Anterior cingulate cortex (tissue), 58 donors: ENCODE measurements at regions not wholly inside any gene's neighbourhood (a gene's known extent, or its start where the extent isn't known, plus 50 kb on each side); places are given as distances from the start of the nearest gene placed in this dataset.

ENCODE experiments used
- DNase-seq, 58 donors: peaks; one replicate each; lab custom pipeline; 2025; lab: John Stamatoyannopoulos, UW

DNA sequence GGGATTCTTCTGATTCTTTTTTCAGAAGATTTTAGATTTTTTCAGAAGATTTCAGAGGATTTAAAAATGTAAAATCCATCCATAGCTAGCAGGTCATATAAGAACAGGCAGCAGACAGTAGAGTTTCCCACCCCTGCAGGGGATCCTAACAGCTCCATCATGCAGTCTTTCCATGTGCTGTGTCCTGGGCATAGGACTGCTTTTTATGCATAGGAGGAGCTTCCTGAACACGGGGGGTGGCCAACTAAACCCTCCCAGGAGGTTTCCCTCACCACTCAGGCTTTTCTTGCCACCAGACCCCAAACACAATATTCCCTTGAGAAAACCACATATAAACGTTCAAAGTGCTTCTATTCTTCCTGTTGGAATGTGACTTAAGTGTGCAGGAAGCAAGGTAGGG, 90.1 kb upstream of the TNR start:
- no peak for DNase-seq

GRCh38 chr1:175830500-175830899, 87.1 kb upstream of the TNR start:
- peak in 1 of 58 donors; percentile 1 for DNase-seq

GRCh38 chr1:175829845-175830244, 86.5 kb upstream of the TNR start:
- DNase-seq: no peak

- no peak for DNase-seq
These were observed 83.3 kb upstream of the TNR start for GRCh38 chr1:175826705-175827104.

DNA sequence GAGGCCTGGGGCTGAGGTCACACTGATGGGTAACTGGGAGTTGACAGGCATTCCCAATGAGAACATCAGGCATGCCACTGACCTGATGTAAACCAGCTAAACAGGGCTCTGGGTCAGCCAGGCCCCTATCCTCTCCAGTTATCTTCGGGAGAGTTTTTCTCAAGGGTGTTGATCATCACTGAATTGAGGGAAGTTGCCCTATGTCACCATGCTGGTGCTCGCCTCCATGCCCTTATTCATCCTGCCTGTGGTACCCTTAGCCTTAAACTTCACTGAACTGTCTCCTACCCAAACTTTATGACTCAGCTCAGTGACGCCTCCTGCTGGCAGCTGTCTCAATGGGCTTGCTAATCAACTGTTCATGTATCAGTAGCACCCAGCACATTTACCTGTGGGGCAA, 80.7 kb upstream of the TNR start:
- no peak for DNase-seq

- no peak for DNase-seq
These were observed 80.0 kb upstream of the TNR start for GRCh38 chr1:175823406-175823805.

GRCh38 chr1:175822580-175822979, 79.2 kb upstream of the TNR start:
- no peak for DNase-seq

DNA sequence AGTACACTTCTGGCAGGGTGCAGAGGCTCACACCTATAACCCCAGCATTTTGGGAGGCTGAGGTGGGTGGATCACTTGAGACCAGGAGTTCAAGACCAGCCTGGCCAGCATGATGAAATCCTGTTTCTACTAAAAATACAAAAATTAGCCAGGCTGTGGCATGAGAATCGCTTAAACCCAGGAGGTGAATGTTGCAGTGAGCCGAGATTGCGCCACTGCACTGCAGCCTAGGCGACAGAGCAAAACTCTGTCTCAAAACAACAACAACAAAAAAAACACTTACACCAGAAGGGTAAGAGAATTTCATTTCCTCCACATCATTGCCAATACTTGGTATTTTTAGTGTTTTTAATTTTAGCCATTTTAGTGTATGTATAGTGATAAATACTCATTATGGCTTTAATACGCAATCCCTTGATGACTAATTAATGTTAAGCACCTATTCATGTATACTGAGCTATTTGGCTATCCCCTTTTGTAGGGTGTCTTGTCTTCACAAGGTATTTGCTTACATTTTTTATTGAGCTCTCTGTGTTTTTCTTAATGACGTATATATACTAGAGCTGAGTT, 77.1 kb upstream of the TNR start:
- DNase-seq: no peak

DNA sequence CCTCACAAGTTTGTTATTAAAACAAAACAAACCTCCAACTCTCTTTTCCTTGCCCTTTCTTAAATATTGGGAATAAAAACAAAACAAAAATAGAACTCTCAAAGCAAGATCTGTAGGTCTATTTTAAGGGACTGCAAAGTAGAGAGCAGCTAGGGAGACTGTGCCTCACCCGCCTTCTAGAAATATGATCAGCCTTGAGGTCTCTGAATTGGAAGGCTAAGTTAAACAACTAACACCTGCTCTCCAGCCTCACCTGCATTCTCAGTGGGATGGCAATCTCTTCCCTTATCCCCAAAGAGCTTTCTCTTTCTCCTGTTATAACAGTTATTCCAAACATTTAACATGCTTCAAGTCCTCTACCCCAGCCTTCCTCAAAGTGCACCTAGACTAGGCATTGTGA, 75.5 kb upstream of the TNR start:
- no peak for DNase-seq

DNA sequence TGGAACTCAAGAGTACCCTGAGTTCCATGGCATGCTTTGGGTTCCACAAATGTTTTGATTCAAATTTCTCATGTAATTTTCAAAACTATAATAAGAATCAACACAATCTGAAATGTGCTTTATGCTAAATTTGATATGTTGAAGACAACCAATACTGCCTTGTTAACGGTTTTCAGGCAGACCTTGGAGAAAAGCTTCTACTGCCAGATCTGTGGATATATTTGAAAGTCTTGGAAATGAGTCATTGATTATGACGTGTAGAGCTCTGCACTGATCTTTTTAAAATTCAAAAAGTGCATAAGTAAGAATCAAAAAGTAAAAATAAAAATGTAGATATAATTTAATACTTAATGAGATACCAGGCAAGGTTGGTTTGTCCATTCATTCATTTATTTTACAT, 74.0 kb upstream of the TNR start:
- no peak for DNase-seq

GRCh38 chr1:175814885-175815284, 71.5 kb upstream of the TNR start:
- DNase-seq: no peak

DNA sequence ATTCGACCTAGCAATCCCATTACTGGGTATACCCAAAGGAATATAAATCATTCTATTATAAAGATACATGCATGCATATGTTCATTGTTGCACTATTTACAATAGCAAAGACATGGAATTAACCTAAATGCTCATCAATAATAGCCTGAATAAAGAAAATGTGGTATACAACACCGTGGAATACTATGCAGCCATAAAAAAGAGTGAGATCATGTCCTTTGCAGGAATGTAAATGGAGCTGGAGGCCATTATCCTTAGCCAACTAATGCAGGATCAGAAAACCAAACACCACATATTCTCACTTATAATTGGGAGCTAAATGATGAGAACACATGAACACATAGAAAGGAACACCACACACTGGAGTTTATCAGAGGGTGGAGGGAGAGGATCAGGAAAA, 69.5 kb upstream of the TNR start:
- no peak for DNase-seq

- no peak for DNase-seq
These were observed 66.9 kb upstream of the TNR start for GRCh38 chr1:175810305-175810704.

DNA sequence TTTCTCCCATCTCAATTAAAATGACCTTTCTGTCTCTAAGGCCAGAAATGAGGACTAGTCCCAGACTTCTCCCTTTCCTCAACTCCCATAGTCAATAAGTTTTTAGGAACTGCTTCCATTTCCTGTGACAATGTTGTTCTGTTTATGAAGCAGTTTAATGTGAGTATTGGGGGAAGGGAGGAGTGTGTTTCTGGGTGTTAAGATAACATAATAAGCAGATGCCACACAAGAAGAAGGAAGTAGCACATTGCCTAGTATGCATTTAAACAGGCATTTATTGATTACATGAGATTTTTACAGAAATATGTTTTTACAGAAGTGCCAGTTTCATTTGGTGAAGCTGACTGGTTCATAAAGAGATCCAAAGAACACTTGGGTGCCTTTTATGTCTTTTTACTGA, 65.6 kb upstream of the TNR start:
- no peak for DNase-seq

DNA sequence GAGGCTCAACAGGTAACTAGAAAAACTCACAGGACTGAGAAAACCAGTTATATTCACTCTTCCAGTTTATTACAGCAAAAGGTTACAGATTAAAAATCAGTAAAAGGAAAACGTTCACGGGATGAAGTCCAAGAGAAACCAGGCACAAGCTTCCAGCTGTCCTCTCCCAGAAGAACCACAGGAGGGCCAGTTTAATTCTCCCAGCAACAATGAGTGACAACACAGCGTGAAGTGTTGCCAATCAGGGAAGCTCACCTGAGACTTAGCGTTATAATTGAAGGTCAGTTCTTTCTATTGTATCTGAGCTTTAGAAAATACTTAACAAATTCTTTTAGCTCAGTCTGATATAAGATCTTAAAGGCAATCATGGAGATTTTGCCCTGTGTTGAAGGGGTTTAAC, 65.2 kb upstream of the TNR start:
- DNase-seq: no peak

GRCh38 chr1:175804561-175804960, 61.2 kb upstream of the TNR start:
- no peak for DNase-seq

- DNase-seq: no peak
These were observed 60.0 kb upstream of the TNR start for GRCh38 chr1:175803413-175803812.

DNA sequence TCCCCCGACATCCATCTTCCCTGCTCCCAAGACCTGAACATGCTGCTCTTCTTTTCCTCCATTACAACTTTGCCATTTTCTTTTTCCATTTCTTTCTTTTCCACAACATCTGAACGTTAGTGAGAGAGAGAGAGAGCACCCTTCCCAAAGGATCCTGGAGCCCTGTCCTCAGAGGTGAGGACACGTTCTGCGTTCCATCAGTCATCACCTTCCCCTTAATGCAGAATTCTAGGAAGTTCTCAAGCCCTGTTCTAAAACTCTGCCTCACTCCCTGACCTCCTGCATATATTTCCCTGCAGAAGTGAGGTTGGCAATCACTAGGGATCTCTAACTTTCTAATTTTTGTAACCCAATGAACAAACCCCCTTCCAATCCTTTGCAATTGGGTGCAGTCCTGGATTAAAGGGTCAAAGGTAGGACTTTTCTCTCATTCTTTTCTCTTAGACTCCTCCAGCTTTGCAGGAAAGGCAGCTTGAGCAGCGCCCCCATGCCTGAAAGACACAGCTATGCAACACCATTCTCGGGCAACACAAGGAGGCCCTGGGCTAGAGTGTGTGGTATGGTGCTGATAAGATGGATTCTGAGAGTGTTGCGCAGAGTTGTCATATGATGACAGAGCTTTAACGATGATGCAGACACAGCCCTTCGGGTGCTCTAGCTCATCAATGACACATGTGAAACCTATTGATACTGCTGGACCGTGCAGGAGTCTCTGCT, 59.2 kb upstream of the TNR start:
- no peak for DNase-seq

DNA sequence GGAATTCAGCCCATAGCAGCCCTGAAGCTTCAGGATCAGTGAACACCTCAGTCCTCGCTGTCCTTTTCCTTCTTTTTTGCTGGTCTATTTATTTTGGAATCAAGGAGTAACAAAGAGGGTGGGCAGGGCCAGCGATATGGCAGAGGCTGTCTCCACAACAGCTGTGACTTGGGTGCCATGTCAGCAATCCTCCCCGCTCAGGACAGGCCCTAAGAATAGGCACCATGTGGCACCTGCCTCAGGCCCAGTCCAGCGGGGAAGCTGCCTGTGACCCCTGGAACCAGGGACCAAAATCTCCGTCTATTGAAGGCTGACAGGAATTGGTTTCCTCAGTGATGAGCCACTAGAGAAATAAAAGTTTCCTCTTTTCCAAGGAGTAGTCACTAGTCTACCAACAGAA, 58.6 kb upstream of the TNR start:
- no peak for DNase-seq

DNA sequence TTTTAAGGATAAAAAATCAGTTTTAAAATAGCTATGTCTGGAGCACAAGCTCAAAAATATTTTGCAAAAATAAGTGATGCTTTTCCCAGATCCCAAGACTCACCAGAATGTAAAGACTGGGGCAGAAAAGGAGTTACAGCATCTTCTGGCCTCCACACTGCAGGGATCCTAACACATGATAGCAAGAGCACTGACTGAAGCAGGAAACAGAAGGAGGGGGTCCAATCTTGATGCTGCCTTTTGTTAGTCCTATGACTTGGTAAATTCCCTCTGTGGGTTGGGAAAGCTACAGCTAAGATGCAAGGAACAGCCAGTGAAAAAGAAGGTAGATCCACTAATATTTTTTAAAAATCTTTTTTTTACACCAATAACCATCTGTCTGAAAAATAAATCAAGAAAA, 54.2 kb upstream of the TNR start:
- no peak for DNase-seq

DNA sequence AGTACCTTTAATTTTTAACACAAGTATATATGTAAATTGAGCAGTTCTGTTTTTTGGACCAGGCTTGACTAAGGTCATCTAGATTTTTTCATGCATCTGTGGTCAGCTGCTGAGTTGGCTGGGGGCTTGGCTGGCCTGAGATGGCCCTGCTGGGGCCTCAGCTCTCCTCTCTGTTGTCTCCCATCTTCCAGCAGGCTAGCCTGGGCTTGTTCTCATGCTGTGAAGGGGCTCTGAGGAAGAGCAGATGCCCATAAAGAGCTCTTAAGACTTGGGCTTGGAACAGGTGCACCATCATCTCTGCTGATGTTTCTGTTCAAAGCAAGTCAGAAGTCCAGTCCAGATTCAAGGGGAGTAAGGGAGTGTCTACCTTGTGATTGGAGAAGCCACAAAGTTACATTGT, 51.2 kb upstream of the TNR start:
- no peak for DNase-seq

DNA sequence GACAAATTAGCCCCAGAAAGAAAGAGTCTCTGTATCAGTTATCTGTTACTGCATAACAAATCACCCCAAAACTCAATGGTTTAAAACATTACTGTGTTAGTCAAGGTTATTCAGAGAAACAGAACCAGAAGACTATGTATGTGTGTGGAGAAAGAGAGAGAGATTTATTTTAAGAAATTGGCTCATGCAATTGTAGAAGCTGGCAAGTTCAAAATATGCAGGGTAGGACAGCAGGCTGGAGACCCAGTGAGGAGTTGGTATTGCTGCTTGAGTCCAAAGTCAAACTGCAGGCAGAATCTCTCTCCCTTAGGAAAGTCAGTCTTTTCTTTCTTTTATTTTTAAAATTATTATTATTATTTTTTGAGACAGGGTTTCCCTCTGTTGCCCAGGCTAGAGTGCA, 50.2 kb upstream of the TNR start:
- no peak for DNase-seq
